Neuronal stem cell (in vitro differentiated cells): ENCODE measurements at regions not wholly inside any gene's neighbourhood (a gene's known extent, or its start where the extent isn't known, plus 50 kb on each side); places are given as distances from the start of the nearest gene placed in this dataset.

Source experiments
- DNase-seq: peaks from one replicate; pipeline ENCODE4 v3.0.0-alpha.2; 2013; ENCODE audit warnings: low spot score
- H2AFZ ChIP-seq: one replicate; pipeline ENCODE4 v1.6.1; 2013; ENCODE audit warnings: mild to moderate bottlenecking, low read length, inconsistent platforms
- H2AK5ac ChIP-seq: 2 replicates; pipeline ENCODE4 v1.6.1; 2013; ENCODE audit warnings: low read depth, mild to moderate bottlenecking, inconsistent platforms, low read length, moderate library complexity, mixed read lengths
- H2BK120ac ChIP-seq: 2 replicates; pipeline ENCODE4 v1.6.1; 2013; ENCODE audit warnings: low read depth, mild to moderate bottlenecking, inconsistent platforms, low read length, moderate library complexity, mixed read lengths
- H2BK12ac ChIP-seq: one replicate; pipeline ENCODE4 v1.6.1; 2013; ENCODE audit warnings: low read length, inconsistent platforms
- H2BK15ac ChIP-seq: 2 replicates; pipeline ENCODE4 v1.6.1; 2013; ENCODE audit warnings: mild to moderate bottlenecking, low read length, inconsistent platforms, mixed read lengths
- H2BK5ac ChIP-seq: one replicate; pipeline ENCODE4 v1.6.1; 2013; ENCODE audit warnings: inconsistent platforms, mild to moderate bottlenecking, low read length, moderate library complexity
- H3K14ac ChIP-seq: one replicate; pipeline ENCODE4 v1.6.1; 2013; ENCODE audit warnings: low read length, inconsistent platforms
- H3K18ac ChIP-seq: 2 replicates; pipeline ENCODE4 v1.6.1; 2013; ENCODE audit warnings: low read length, inconsistent platforms
- H3K23ac ChIP-seq: 2 replicates; pipeline ENCODE4 v1.6.1; 2013; ENCODE audit warnings: low read depth, mild to moderate bottlenecking, mixed read lengths, low read length, inconsistent platforms; ENCODE audit not compliant: poor library complexity
- H3K27ac ChIP-seq: replicated peaks from 3 replicates; pipeline ENCODE4 v1.5.1; 2013; ENCODE audit warnings: low read length, inconsistent platforms
- H3K27me3 ChIP-seq, 3 experiments: 2 replicates each; pipeline ENCODE4 v1.6.1; 2013; ENCODE audit warnings: low read length in 3 of 3, mild to moderate bottlenecking in 2 of 3, inconsistent platforms in 1 of 3, low read depth in 1 of 3, mixed read lengths in 1 of 3, moderate library complexity in 1 of 3; ENCODE audit not compliant: control insufficient read depth in 3 of 3, insufficient read depth in 3 of 3
- H3K36me3 ChIP-seq, 2 donors: replicated peaks in 1 of 2; 2 replicates each; pipeline ENCODE4 v1.6.1; 2013; ENCODE audit warnings: low read length in 2 of 2; ENCODE audit not compliant: control insufficient read depth in 2 of 2, insufficient read depth in 2 of 2
- H3K4ac ChIP-seq: 2 replicates; pipeline ENCODE4 v1.6.1; 2013; ENCODE audit warnings: inconsistent platforms, mild to moderate bottlenecking, low read length, moderate library complexity
- H3K4me1 ChIP-seq, 2 donors: 1 replicate in 1 of 2; 2 replicates in 1 of 2; pipeline ENCODE4 v1.6.1; 2013; ENCODE audit warnings: low read length in 2 of 2, low read depth in 1 of 2; ENCODE audit not compliant: control insufficient read depth in 2 of 2, insufficient read depth in 1 of 2
- H3K4me2 ChIP-seq: one replicate; pipeline ENCODE4 v1.6.1; 2013; ENCODE audit warnings: mild to moderate bottlenecking, low read length, inconsistent platforms; ENCODE audit not compliant: insufficient read depth, poor library complexity, severe bottlenecking
- H3K4me3 ChIP-seq, 2 donors: 2 replicates each; pipeline ENCODE4 v1.5.1; 2013; ENCODE audit warnings: low read length in 2 of 2, mild to moderate bottlenecking in 2 of 2, inconsistent platforms in 1 of 2, moderate library complexity in 1 of 2
- H3K79me1 ChIP-seq: one replicate; pipeline ENCODE4 v1.6.1; 2013; ENCODE audit warnings: low read depth, mild to moderate bottlenecking, inconsistent platforms, low read length, moderate library complexity
- H3K9ac ChIP-seq: one replicate; pipeline ENCODE4 v1.6.1; 2013; ENCODE audit warnings: mild to moderate bottlenecking, low read depth, low read length, inconsistent platforms; ENCODE audit not compliant: poor library complexity
- H3K9me3 ChIP-seq, 2 donors: replicated peaks in 1 of 2; 2 replicates each; pipeline versions ENCODE3 to v1.6.1; 2013; ENCODE audit warnings: low read length in 2 of 2, mild to moderate bottlenecking in 2 of 2, inconsistent platforms in 1 of 2, low read depth in 1 of 2, mixed read lengths in 1 of 2, moderate library complexity in 1 of 2; ENCODE audit not compliant: control insufficient read depth in 2 of 2, insufficient read depth in 1 of 2
- H4K8ac ChIP-seq: one replicate; pipeline ENCODE4 v1.6.1; 2013; ENCODE audit warnings: low read depth, mild to moderate bottlenecking, inconsistent platforms, low read length, moderate library complexity
- H4K91ac ChIP-seq: one replicate; pipeline ENCODE4 v1.6.1; 2013; ENCODE audit warnings: low read length, low read depth, mild to moderate bottlenecking, inconsistent platforms; ENCODE audit not compliant: poor library complexity
- WGBS, 2 donors: extraction: QIAGEN DNeasy Blood & Tissue Kit; methylation state at CpG; one replicate each; pipeline ENCODE4 v1.1.7; 2013; ENCODE audit warnings: missing lambda C conversion rate in 2 of 2, mixed read lengths in 1 of 2; ENCODE audit not compliant: insufficient read length in 2 of 2, insufficient replicate concordance in 1 of 2; ENCODE audit errors: extremely low coverage in 2 of 2; 5-methylcytosine and 5-hydroxymethylcytosine counted together

DNA sequence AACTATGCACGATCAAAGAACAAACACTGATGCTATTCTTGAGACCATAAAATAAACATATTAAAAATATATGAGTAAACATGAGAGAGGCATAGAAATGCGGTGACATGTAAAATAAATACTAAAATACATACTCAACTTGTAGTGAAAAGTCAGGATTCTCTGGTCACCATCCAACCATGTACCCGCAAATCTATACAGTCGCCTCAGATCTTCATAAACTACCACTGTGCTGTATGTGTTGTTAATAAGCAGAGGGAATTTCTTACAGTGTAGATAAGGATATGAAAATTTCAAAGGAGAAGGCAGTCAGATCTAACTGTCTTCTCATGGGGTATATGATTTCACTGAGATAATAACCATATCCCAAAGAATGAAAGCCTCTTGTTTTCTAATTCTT, 67.8 kb upstream of the FAM47B start:
- Histone ChIP-seq H3K36me3 (no peaks in the 10 kb centered on the region), H3K27ac (no peak overlapping the region), H2AFZ (no peak overlapping the region), H3K14ac (no peak overlapping the region), H3K4me1 (no peaks in the 10 kb centered on the region), H3K27me3 (no peaks in the 10 kb centered on the region), H2BK15ac (no peak overlapping the region), H3K4ac (no peak overlapping the region), H2AK5ac (no peak overlapping the region), H3K4me3 (no peak overlapping the region), H2BK12ac (no peak overlapping the region), H4K91ac (no peak overlapping the region), H3K79me1 (no peaks in the 10 kb centered on the region), H3K9me3 (no peaks in the 10 kb centered on the region), H3K23ac (no peak overlapping the region), H3K18ac (no peak overlapping the region), H3K4me2 (no peak overlapping the region), H3K9ac (no peak overlapping the region), H2BK120ac (no peak overlapping the region), H4K8ac (no peak overlapping the region), H2BK5ac (no peak overlapping the region)
- no peak for DNase-seq
- WGBS, 2 donors, result no CpG with 5 or more reads among the region's 4 CpGs

DNA sequence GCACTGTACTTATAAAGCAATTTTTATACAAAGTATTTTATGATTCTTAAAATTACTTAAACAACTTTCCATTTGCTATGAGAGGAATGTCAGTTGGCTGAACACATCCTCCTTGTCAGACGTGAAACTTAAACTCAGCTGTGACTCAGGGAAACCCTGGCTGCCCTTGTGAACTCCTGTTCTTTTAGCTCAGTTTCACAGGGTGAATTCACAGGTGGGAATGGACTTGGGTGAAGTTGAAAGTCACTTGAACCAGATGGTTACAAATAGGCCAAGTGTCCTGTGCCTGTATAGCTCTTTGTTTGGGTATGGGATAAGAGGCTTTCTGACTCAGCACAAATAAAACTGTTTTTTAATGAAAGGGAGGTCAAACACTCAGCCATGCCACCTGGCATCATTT, 67.4 kb upstream of the FAM47B start:
- no peak overlapping the region for H3K9ac ChIP-seq
- DNase-seq, result no peak
- WGBS, 2 donors, result no CpG with 5 or more reads among the region's 1 CpG
- H4K91ac ChIP-seq, result no peak overlapping the region
- no peak overlapping the region for H2AFZ ChIP-seq
- H3K4me1 ChIP-seq, result no peaks in the 10 kb centered on the region
- no peak overlapping the region for H2BK12ac ChIP-seq
- H3K23ac ChIP-seq, result no peak overlapping the region
- H3K14ac ChIP-seq, result no peak overlapping the region
- H2BK120ac ChIP-seq, result no peak overlapping the region
- H2BK5ac ChIP-seq, result no peak overlapping the region
- H2AK5ac ChIP-seq, result no peak overlapping the region
- no peak overlapping the region for H3K4me2 ChIP-seq
- no peaks in the 10 kb centered on the region for H3K36me3 ChIP-seq
- H3K27ac ChIP-seq, result no peak overlapping the region
- no peaks in the 10 kb centered on the region for H3K79me1 ChIP-seq
- no peak overlapping the region for H3K4me3 ChIP-seq
- no peaks in the 10 kb centered on the region for H3K27me3 ChIP-seq
- H3K9me3 ChIP-seq, result no peaks in the 10 kb centered on the region
- no peak overlapping the region for H3K18ac ChIP-seq
- no peak overlapping the region for H4K8ac ChIP-seq
- H2BK15ac ChIP-seq, result no peak overlapping the region
- H3K4ac ChIP-seq, result no peak overlapping the region

DNA sequence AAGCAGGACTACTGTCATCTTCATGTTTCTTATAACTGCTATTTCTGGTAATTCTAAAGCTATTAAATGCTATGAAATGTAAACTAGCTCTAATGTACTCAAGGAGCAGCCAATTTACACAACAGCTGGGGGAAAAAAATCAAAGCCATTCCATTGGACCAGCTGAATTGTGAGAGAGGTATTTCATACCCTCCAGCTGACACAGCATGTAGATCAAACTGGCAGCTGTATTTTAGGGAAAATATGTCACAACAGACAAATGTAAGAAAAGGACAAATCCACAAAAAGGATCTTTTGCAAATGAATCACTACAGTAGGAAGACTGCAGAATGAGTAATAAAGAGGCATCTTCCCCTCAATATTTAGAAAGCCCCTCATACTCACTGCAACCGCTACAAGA, 65.2 kb upstream of the FAM47B start:
- H4K8ac ChIP-seq, result no peak overlapping the region
- no peaks in the 10 kb centered on the region for H3K9me3 ChIP-seq
- H3K27ac ChIP-seq, result no peak overlapping the region
- no peak overlapping the region for H2BK120ac ChIP-seq
- no peaks in the 10 kb centered on the region for H3K79me1 ChIP-seq
- no peak overlapping the region for H3K23ac ChIP-seq
- H4K91ac ChIP-seq, result no peak overlapping the region
- H3K4me2 ChIP-seq, result no peak overlapping the region
- H2AK5ac ChIP-seq, result no peak overlapping the region
- WGBS, 2 donors, result no CpG with 5 or more reads among the region's 1 CpG
- no peak overlapping the region for H2BK5ac ChIP-seq
- H3K9ac ChIP-seq, result no peak overlapping the region
- H3K4me3 ChIP-seq, result no peak overlapping the region
- H3K27me3 ChIP-seq, result no peaks in the 10 kb centered on the region
- no peaks in the 10 kb centered on the region for H3K36me3 ChIP-seq
- H2BK15ac ChIP-seq, result no peak overlapping the region
- H3K4me1 ChIP-seq, result no peaks in the 10 kb centered on the region
- no peak overlapping the region for H3K18ac ChIP-seq
- H2AFZ ChIP-seq, result no peak overlapping the region
- H2BK12ac ChIP-seq, result no peak overlapping the region
- no peak overlapping the region for H3K14ac ChIP-seq
- DNase-seq, result no peak
- H3K4ac ChIP-seq, result no peak overlapping the region

DNA sequence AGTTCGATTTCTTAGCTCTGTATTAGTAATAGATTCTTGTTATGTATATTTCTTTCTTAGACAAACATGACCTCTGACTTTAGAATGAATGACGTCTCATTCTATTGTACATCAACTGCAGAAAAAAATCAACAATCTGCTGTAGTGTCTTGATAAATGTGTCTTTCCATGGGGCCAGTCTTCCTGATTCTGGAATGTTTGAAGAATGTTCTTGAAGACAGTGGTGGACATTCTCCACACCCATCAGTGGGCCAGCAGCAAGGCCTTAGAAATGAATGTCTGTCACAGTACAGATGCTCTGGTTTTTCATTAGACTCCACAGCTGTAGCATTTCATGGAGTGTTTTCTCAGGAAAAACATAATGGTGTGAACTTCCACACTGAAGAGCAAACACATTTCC, 63.2 kb upstream of the FAM47B start:
- Histone ChIP-seq H3K27ac (no peak overlapping the region), H2BK5ac (no peak overlapping the region), H3K9ac (no peak overlapping the region), H2AK5ac (no peak overlapping the region), H3K4ac (no peak overlapping the region), H2BK12ac (no peak overlapping the region), H3K4me3 (no peak overlapping the region), H3K4me1 (no peaks in the 10 kb centered on the region), H4K8ac (no peak overlapping the region), H3K36me3 (no peaks in the 10 kb centered on the region), H4K91ac (no peak overlapping the region), H2BK15ac (no peak overlapping the region), H3K4me2 (no peak overlapping the region), H3K27me3 (no peaks in the 10 kb centered on the region), H3K9me3 (no peaks in the 10 kb centered on the region), H3K23ac (no peak overlapping the region), H2BK120ac (no peak overlapping the region), H3K14ac (no peak overlapping the region), H2AFZ (no peak overlapping the region), H3K18ac (no peak overlapping the region), H3K79me1 (no peaks in the 10 kb centered on the region)
- no peak for DNase-seq
- no CpG with 5 or more reads among the region's 2 CpGs for WGBS, 2 donors
